Mucosa of descending colon (tissue), 3 donors: ENCODE measurements at regions not wholly inside any gene's neighbourhood (a gene's known extent, or its start where the extent isn't known, plus 50 kb on each side); places are given as distances from the start of the nearest gene placed in this dataset.

Experiments used
- ATAC-seq: fragments of 200-7000 bp; cut with Tn5 transposase; one replicate; pipeline ENCODE4 v1.9.1; 2020; ENCODE audit warnings: mild to moderate bottlenecking, moderate library complexity
- DNase-seq, 3 donors: peaks; one replicate each; pipeline ENCODE4 v3.0.0-alpha.2; 2020
- H3K36me3 ChIP-seq: fragments of 200-600 bp; one replicate; pipeline ENCODE4 v1.8.0; 2021; ENCODE audit warnings: low read depth, mild to moderate bottlenecking
- H3K4me1 ChIP-seq: fragments of 200-600 bp; one replicate; pipeline ENCODE4 v1.8.0; 2021; ENCODE audit warnings: low read depth, mild to moderate bottlenecking
- H3K4me3 ChIP-seq: fragments of 200-600 bp; one replicate; pipeline ENCODE4 v1.8.0; 2021; ENCODE audit warnings: mild to moderate bottlenecking
- H3K9me3 ChIP-seq: fragments of 200-600 bp; one replicate; pipeline ENCODE4 v1.8.0; 2021; ENCODE audit warnings: mild to moderate bottlenecking
- intact Hi-C, 2 donors: fragments of 100-400 bp; cut with DNase I in 1 of 2; cut with micrococcal nuclease in 1 of 2; formaldehyde crosslinking; loops; one replicate each; pipeline versions ENCODE4 v1.11.0 to v1.11.1; 2022; cut with DNase I, micrococcal nuclease
- TF ChIP-seq, protein P1 (sequence below): fragments of 200-600 bp; IDR thresholded peaks from one replicate; pipeline ENCODE4 v1.8.0; 2022; ENCODE audit warnings: antibody characterized with exemption, mild to moderate bottlenecking
- donor health status: DM: no; HTN: no; CAD: no; lungs with moderate emphysema.
- donor health status: DM: no; HTN: no; CAD: no.
- donor health status: DM: no; HTN: yes; CAD: no.

DNA sequence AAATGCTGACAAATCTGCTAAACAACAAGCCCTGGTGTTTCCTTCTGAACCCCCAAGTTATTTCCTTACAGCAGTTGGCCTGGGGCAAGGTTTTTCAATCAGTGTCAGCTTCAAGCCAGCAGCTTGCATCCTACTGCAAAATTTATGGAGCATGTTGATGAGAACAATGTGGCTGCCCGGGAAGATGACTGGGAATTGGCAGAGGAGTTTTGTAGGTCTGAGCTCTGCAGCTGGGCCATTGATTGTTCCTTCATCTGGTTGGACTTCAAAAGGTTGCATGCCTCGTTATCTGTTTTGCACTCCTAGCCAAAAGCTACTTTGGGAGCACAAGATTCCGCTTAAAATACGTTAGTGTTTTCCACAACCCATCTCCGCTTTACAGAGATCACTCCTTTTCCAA, 1030.3 kb upstream of the LCORL start:
- no peak for DNase-seq
- no peaks in the 10 kb centered on the region for H3K9me3 ChIP-seq
- H3K4me3 ChIP-seq: no peak overlapping the region
- intact Hi-C loops: no loop called here
- H3K4me1 ChIP-seq: no peaks in the 10 kb centered on the region
- TF ChIP-seq, protein P1, sequence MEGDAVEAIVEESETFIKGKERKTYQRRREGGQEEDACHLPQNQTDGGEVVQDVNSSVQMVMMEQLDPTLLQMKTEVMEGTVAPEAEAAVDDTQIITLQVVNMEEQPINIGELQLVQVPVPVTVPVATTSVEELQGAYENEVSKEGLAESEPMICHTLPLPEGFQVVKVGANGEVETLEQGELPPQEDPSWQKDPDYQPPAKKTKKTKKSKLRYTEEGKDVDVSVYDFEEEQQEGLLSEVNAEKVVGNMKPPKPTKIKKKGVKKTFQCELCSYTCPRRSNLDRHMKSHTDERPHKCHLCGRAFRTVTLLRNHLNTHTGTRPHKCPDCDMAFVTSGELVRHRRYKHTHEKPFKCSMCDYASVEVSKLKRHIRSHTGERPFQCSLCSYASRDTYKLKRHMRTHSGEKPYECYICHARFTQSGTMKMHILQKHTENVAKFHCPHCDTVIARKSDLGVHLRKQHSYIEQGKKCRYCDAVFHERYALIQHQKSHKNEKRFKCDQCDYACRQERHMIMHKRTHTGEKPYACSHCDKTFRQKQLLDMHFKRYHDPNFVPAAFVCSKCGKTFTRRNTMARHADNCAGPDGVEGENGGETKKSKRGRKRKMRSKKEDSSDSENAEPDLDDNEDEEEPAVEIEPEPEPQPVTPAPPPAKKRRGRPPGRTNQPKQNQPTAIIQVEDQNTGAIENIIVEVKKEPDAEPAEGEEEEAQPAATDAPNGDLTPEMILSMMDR: no peak
- no peaks in the 10 kb centered on the region for H3K36me3 ChIP-seq
- no peak for ATAC-seq

DNA sequence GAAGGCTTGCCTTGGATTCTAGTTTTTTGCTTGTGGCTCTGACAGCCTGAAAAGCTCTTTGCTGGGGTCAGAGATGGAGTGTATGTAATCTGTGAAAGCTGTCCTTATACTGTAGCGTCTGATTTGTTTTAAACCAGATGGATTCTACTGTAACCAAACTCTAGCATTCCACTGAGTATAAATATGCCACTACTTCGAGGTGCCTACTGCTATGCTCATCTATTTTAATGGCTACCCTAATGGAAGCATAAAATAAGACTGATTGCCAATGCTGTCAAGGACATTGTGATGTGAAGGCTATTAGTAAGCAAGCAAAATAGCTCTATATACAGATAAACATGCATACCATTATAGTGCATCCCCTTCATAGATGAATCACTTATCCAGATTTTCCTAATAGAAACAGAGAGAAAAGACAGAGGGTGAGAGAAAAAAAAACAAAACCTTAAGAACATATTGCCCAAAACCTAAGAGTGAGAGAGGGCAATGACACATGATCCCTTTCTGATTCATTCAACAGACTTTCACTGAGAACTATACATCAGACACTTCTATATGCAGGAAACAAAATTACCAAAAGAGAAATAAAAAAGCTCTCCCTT, 1025.8 kb upstream of the LCORL start:
- H3K9me3 ChIP-seq: no peaks in the 10 kb centered on the region
- TF ChIP-seq, protein P1: no peak
- no peak for DNase-seq
- no peaks in the 10 kb centered on the region for H3K36me3 ChIP-seq
- no peak for ATAC-seq
- intact Hi-C loops: no loop called here
- H3K4me1 ChIP-seq: no peaks in the 10 kb centered on the region
- no peak overlapping the region for H3K4me3 ChIP-seq

DNA sequence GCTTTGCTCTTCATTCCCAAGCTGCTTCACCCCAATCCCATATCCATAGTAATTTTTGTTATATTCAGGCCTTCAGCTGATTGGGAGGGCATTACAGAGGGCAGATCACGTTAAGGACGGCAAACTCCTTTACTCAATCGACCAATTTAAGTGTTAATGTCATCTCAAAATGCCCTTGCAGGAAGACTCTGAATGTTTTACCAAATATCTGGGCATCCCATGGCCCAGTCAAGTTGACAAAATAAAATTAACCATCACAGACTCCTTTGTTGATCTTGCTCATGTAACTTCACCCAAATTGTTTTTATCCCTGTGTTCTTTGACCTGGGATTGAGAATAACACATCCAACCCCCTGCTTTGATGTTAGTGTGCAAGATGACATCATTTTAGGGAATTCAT, 1018.3 kb upstream of the LCORL start:
- Histone ChIP-seq H3K9me3 (no peaks in the 10 kb centered on the region), H3K4me3 (no peak overlapping the region), H3K36me3 (no peaks in the 10 kb centered on the region), H3K4me1 (no peaks in the 10 kb centered on the region)
- ATAC-seq (no peak), DNase-seq (no peak)
- intact Hi-C loops: no loop called here
- TF ChIP-seq, protein P1: no peak

DNA sequence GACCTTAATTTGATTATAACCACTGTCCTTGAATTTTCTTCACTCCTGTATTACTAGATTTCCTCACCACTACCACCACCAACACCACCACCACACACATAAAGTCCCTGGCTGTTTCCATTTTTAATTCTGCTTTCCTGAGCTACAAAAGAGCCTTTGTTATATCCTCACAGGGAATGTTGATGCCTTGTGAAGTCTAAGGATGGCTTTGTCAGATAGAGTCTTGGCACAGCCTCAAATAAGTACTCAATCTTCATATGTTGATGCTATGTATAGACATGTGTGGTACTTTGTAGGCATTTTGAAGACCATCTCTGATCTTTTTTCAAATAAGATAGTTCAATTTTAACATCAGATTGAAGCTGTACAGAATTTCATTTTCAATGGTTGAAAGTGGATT, 1016.7 kb upstream of the LCORL start:
- H3K4me3 ChIP-seq: no peak overlapping the region
- TF ChIP-seq, protein P1: no peak
- H3K36me3 ChIP-seq: no peaks in the 10 kb centered on the region
- no peak for ATAC-seq
- no peaks in the 10 kb centered on the region for H3K4me1 ChIP-seq
- intact Hi-C loops: no loop called here
- no peaks in the 10 kb centered on the region for H3K9me3 ChIP-seq
- DNase-seq: no peak

DNA sequence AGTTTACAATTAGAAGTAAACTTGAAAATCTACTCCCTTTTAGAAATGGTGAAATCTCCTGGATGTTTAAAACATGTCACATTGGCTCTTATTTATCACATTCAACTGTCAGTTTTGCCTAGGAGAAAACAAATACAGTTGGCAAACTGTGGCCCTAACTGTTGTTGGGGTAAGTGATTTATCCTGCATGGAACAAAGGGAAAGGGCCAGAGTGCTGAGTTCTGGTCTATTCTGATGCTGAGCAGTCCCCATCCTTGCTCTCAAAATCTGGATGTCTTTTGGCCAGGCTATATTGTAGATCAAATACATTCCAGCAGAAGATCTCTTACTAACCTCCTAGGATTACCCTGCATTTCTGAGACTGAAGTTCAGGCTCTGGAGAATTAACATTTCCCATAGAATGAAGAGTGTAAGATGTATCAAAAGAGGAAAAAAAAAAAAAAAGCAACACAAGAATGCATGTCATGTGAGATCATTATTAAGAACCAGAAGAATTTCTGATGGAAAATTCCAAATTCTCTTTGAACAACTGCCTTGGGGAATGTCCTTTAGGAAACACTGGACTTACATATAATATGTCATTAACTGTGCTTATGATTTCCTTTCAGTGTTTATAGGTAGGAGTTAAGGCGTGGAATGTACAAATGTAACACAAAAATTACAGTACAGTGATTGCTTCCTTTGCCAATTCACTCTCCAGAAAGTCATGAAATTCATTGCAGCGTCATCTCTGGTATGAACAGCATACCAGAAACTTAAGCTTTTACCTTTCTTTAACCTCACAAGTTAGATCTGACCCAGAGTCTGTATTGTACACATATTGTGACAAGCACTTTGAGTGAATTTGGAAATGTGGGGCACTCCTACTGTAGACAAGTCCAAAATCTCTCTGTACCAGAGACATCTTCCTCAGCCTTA, 1012.5 kb upstream of the LCORL start:
- no peak for ATAC-seq
- Histone ChIP-seq H3K4me1 (no peaks in the 10 kb centered on the region), H3K4me3 (no peak overlapping the region), H3K9me3 (no peaks in the 10 kb centered on the region), H3K36me3 (no peaks in the 10 kb centered on the region)
- no peak for DNase-seq
- intact Hi-C loops: no loop called here
- TF ChIP-seq, protein P1: no peak
